Hepatocyte (in vitro differentiated cells): ENCODE measurements at regions not wholly inside any gene's neighbourhood (a gene's known extent, or its start where the extent isn't known, plus 50 kb on each side); places are given as distances from the start of the nearest gene placed in this dataset.

Experiments used
- EZH2 ChIP-seq: fragments of 200-600 bp; sonication (generic); IDR thresholded peaks from 2 replicates; pipeline ENCODE4 v1.6.1; 2016; ENCODE audit warnings: antibody characterized with exemption, mild to moderate bottlenecking, borderline replicate concordance
- TF ChIP-seq, protein P1 (sequence below): fragments of 200-600 bp; sonication (generic); IDR thresholded peaks from 2 replicates; pipeline ENCODE4 v1.5.1; 2016; ENCODE audit warnings: antibody characterized with exemption, mild to moderate bottlenecking; ENCODE audit not compliant: poor library complexity

DNA sequence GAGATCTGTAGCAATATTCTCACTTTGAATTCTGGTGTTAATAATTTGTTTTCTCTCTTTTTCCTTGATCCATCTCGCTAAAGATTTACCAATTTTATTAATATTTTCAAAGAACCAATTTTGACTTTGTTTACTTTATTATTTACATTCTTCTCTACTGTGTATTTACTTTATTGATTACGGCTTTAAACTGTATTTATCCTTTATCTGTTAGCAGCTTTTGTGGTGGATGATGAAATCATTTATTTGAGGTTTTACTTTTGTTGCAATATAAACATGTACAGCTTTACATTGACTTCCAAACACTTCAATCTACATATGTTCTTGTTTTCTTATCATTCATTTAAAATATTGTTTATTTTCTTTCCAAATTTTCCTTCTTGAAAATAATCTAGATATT, 719.9 kb downstream of the ADCYAP1 start:
- TF ChIP-seq, protein P1, sequence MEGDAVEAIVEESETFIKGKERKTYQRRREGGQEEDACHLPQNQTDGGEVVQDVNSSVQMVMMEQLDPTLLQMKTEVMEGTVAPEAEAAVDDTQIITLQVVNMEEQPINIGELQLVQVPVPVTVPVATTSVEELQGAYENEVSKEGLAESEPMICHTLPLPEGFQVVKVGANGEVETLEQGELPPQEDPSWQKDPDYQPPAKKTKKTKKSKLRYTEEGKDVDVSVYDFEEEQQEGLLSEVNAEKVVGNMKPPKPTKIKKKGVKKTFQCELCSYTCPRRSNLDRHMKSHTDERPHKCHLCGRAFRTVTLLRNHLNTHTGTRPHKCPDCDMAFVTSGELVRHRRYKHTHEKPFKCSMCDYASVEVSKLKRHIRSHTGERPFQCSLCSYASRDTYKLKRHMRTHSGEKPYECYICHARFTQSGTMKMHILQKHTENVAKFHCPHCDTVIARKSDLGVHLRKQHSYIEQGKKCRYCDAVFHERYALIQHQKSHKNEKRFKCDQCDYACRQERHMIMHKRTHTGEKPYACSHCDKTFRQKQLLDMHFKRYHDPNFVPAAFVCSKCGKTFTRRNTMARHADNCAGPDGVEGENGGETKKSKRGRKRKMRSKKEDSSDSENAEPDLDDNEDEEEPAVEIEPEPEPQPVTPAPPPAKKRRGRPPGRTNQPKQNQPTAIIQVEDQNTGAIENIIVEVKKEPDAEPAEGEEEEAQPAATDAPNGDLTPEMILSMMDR = no peak
- TF ChIP-seq EZH2 = no peak
